ENCODE measurements at regions not wholly inside any gene's neighbourhood (a gene's known extent, or its start where the extent isn't known, plus 50 kb on each side); places are given as distances from the start of the nearest gene placed in this dataset.

DNA sequence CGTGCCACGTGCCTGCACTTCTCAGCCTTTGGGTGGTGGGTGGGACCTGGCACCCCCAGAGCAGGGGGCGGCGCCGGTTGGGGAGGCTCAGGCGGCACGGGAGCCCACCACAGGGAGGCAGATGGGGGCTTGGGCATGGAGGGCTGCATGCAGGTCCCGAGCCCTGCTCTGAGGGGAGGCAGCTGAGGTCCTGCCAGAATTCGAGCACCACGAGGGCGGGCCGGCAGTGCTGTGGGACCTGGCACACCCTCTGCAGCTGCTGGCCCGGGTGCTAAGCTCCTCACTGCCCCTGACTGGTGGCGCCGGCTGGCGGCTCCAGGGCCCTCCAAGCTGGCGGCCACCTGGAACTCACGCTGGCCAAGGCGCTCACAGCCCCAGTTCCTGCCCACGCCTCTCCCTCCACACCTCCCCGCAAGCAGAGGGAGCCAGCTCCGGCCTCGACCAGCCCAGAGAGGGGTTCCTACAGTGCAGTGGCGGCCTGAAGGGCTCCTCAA is 1176.8 kb upstream of the GYPC start:
- TF ChIP-seq, protein P1, sequence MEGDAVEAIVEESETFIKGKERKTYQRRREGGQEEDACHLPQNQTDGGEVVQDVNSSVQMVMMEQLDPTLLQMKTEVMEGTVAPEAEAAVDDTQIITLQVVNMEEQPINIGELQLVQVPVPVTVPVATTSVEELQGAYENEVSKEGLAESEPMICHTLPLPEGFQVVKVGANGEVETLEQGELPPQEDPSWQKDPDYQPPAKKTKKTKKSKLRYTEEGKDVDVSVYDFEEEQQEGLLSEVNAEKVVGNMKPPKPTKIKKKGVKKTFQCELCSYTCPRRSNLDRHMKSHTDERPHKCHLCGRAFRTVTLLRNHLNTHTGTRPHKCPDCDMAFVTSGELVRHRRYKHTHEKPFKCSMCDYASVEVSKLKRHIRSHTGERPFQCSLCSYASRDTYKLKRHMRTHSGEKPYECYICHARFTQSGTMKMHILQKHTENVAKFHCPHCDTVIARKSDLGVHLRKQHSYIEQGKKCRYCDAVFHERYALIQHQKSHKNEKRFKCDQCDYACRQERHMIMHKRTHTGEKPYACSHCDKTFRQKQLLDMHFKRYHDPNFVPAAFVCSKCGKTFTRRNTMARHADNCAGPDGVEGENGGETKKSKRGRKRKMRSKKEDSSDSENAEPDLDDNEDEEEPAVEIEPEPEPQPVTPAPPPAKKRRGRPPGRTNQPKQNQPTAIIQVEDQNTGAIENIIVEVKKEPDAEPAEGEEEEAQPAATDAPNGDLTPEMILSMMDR (IDR thresholded peaks at IDR 0.05) = no peak
- no peak for TF ChIP-seq POLR2A (IDR thresholded peaks at IDR 0.05)
